SH-SY5Y (cell line): ENCODE measurements at regions not wholly inside any gene's neighbourhood (a gene's known extent, or its start where the extent isn't known, plus 50 kb on each side); places are given as distances from the start of the nearest gene placed in this dataset.

Source experiments
- GATA2 ChIP-seq: IDR thresholded peaks from 2 replicates; pipeline ENCODE4 v1.6.1; 2011; ENCODE audit warnings: mild to moderate bottlenecking, low read depth, low read length
- GATA3 ChIP-seq: IDR thresholded peaks from 2 replicates; pipeline ENCODE4 v1.6.1; 2011; ENCODE audit warnings: low read depth, mild to moderate bottlenecking, low read length, moderate library complexity

DNA sequence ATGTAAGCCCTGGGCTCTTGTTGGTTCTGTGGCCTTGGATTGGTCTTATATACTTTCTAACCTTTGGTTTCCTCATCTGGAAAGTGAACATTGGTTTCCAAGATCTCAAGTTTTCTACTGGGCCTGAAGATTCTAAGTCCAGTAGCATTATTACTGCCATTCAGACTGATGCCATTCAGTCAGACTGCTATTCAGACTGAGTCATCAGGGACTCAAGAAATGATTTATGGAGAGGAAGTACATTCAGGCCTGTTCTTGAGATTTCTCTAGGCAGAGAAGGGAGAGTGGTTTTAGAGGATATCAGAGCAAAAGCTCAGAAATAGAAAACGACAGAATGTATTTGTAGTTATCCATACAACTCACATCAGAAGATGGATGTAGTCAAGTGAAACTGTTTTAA lies 557.2 kb downstream of the NR2F2 start:
- TF ChIP-seq GATA2 (no peak), GATA3 (no peak)
